Prostate gland (tissue), 2 donors: ENCODE measurements at regions not wholly inside any gene's neighbourhood (a gene's known extent, or its start where the extent isn't known, plus 50 kb on each side); places are given as distances from the start of the nearest gene placed in this dataset.

Source experiments
- POLR2A ChIP-seq: fragments of 450-650 bp; IDR thresholded peaks from one replicate; pipeline ENCODE4 v1.6.1; 2016; ENCODE audit warnings: antibody characterized with exemption, mild to moderate bottlenecking
- TF ChIP-seq, protein P1 (sequence below), 4 experiments: fragments of 200-600 bp in 2 of 4; fragments of 450-650 bp in 2 of 4; sonication (generic) in 2 of 4; IDR thresholded peaks; 1 replicate in 3 of 4; 2 replicates in 1 of 4; pipeline ENCODE4 v1.5.1; 2016 to 2019; ENCODE audit warnings: antibody characterized with exemption in 4 of 4, mild to moderate bottlenecking in 2 of 4, moderate library complexity in 2 of 4

- no peak for TF ChIP-seq POLR2A
- TF ChIP-seq, protein P1, sequence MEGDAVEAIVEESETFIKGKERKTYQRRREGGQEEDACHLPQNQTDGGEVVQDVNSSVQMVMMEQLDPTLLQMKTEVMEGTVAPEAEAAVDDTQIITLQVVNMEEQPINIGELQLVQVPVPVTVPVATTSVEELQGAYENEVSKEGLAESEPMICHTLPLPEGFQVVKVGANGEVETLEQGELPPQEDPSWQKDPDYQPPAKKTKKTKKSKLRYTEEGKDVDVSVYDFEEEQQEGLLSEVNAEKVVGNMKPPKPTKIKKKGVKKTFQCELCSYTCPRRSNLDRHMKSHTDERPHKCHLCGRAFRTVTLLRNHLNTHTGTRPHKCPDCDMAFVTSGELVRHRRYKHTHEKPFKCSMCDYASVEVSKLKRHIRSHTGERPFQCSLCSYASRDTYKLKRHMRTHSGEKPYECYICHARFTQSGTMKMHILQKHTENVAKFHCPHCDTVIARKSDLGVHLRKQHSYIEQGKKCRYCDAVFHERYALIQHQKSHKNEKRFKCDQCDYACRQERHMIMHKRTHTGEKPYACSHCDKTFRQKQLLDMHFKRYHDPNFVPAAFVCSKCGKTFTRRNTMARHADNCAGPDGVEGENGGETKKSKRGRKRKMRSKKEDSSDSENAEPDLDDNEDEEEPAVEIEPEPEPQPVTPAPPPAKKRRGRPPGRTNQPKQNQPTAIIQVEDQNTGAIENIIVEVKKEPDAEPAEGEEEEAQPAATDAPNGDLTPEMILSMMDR (IDR thresholded peaks at IDR 0.05): no peak
Observed at GRCh38 chr3:11908981-11909698, 62.5 kb upstream of the TAMM41 start.
